ENCODE measurements at regions not wholly inside any gene's neighbourhood (a gene's known extent, or its start where the extent isn't known, plus 50 kb on each side); places are given as distances from the start of the nearest gene placed in this dataset.

GRCh38 chr6:66985816-66986215, 1278.8 kb upstream of the EYS start:
- TF ChIP-seq ARNT (IDR thresholded peaks at IDR 0.05) (no peak), CTCF (IDR thresholded peaks at IDR 0.05 in 2 of 3, conservative IDR thresholded peaks at IDR 0.05 in 1 of 3; ENCODE audit: insufficient read depth in 2 of 3, low read depth in 1 of 3, low read length in 3 of 3) (no peak), NR2F6 (CRISPR knock-in tag; IDR thresholded peaks at IDR 0.05) (no peak), ZBTB40 (IDR thresholded peaks at IDR 0.05) (no peak), ZBTB40 (CRISPR knock-in tag; IDR thresholded peaks at IDR 0.05) (no peak), USF1 (CRISPR knock-in tag; IDR thresholded peaks at IDR 0.05) (no peak), YY1 (IDR thresholded peaks at IDR 0.05; ENCODE audit: borderline replicate concordance in 1 of 3, control insufficient read depth in 1 of 3, extremely low read depth in 1 of 3, insufficient read depth in 3 of 3, insufficient read length in 1 of 3, insufficient replicate concordance in 2 of 3, low read depth in 1 of 3, low read length in 2 of 3) (no peak), NKRF (IDR thresholded peaks at IDR 0.05; ENCODE audit: borderline replicate concordance) (no peak), JUN (IDR thresholded peaks at IDR 0.05; ENCODE audit: borderline replicate concordance, low read depth, low read length) (no peak), JUN (CRISPR knock-in tag; IDR thresholded peaks at IDR 0.05; ENCODE audit: borderline replicate concordance) (no peak), NFATC3 (IDR thresholded peaks at IDR 0.05) (no peak), PHF8 (IDR thresholded peaks at IDR 0.05; ENCODE audit: borderline replicate concordance, low read length) (no peak)

All from K562 (cell line).